ENCODE measurements at regions not wholly inside any gene's neighbourhood (a gene's known extent, or its start where the extent isn't known, plus 50 kb on each side); places are given as distances from the start of the nearest gene placed in this dataset.

GRCh38 chr9:82302968-82303655 lies 314.5 kb downstream of the SPATA31D1 start:
- FAIRE-seq, result no peak
- no peak for DNase-seq (ENCODE audit: low spot score)

GRCh38 chr9:82308836-82309235 lies 320.3 kb downstream of the SPATA31D1 start:
- no peak for FAIRE-seq

GRCh38 chr9:82313697-82314096 lies 325.1 kb downstream of the SPATA31D1 start:
- DNase-seq (ENCODE audit: low spot score) (no peak), FAIRE-seq (no peak)

More at GRCh38 chr9:82308836-82309235, 320.3 kb downstream of the SPATA31D1 start:
- DNase-seq (ENCODE audit: low spot score), result no peak

- no peak for DNase-seq (ENCODE audit: low spot score)
Observed at GRCh38 chr9:82320566-82320965, 332.0 kb downstream of the SPATA31D1 start.

GRCh38 chr9:82325907-82326306 lies 337.3 kb downstream of the SPATA31D1 start:
- no peak for DNase-seq (ENCODE audit: low spot score)
- no peak for FAIRE-seq

More at GRCh38 chr9:82320566-82320965, 332.0 kb downstream of the SPATA31D1 start:
- FAIRE-seq, result no peak

DNA sequence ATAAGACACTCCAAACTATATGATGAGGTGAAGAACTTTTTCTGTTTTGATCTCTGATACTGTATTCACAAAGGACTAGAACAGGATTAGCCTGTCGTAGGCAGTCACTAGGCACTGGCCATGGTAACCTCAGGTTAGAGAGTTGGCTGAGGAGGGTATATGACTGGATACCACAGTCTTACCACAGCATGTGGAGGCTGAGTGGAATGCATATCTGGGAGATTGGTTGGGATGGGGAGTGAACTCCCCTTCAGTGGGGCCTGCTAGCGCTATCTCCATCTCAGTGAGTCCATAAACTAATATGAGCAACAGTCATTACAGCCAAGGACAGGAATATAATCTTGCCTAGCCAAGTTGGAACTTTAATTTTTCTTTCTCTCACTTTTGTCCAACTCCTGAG lies 339.1 kb downstream of the SPATA31D1 start:
- DNase-seq (ENCODE audit: low spot score) (no peak), FAIRE-seq (no peak)

- DNase-seq (ENCODE audit: low spot score), result no peak
- no peak for FAIRE-seq
Observed at GRCh38 chr9:82331079-82331478, 342.5 kb downstream of the SPATA31D1 start.

DNA sequence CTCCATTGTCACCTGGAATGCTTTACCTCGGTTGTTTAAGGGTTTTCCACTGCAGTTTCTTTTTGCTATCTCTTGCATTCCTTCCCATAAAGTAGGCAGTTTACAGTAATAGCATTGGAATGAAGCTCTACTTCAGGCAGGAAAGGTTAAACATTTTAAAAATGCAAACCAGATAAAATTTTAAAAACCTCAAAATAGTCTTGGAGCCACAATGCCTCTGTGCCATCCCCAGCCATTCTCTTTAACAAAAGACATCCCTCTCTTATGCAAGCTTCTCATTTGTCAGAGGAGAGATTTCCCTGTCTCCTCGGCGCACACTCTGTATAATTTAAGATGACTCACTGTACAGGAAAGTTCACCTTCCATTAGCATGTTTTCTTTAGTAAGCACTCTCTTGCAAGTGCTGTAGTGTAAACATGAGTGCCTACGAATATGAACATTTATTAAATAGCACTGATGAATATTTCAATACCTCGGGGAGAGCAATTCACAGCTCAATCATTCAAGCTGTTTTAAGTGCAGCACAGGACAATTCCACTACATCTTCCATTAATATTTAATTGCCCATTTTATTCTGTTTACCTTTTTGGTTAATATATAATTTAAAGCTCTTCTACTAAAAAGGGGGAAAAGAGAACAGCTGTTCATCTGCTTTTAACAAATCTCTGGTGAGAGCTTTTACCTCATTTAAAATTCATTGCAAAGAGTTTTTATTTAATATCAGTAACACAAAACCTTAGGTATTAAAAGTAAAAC lies 343.6 kb downstream of the SPATA31D1 start:
- DNase-seq (ENCODE audit: low spot score), result peak; percentile 57
- FAIRE-seq, result no peak

- DNase-seq (ENCODE audit: low spot score) (no peak), FAIRE-seq (no peak)
Observed at GRCh38 chr9:82332774-82333152, 344.2 kb downstream of the SPATA31D1 start.

DNA sequence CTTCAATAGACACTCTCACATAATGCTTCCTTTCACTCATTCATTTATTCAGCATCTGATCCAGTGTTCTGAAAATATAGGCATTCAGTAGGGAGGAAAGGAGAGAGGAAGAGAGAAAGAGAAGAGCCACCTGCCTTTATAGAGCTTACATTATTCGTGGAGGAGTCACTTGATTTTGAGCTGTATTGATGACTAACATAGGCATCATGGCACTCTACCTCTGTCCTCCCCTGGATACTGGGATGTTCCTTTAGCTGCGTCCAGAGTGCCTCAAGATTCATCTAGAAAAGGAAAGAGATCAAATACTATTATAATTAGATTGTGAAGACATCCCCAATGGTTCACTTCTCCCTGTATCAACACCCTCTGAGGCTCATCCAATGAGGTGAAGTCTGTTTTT lies 345.1 kb downstream of the SPATA31D1 start:
- FAIRE-seq, result no peak
- no peak for DNase-seq (ENCODE audit: low spot score)

- FAIRE-seq, result no peak
- DNase-seq (ENCODE audit: low spot score), result no peak
Observed at GRCh38 chr9:82334286-82334685, 345.7 kb downstream of the SPATA31D1 start.

- DNase-seq (ENCODE audit: low spot score) (no peak), FAIRE-seq (no peak)
Observed at GRCh38 chr9:82337351-82337750, 348.8 kb downstream of the SPATA31D1 start.

GRCh38 chr9:82342046-82342445 lies 353.5 kb downstream of the SPATA31D1 start:
- FAIRE-seq, result no peak
- DNase-seq (ENCODE audit: low spot score), result no peak

GRCh38 chr9:82346040-82346439 lies 357.5 kb downstream of the SPATA31D1 start:
- DNase-seq (ENCODE audit: low spot score), result no peak
- FAIRE-seq, result no peak

- DNase-seq (ENCODE audit: low spot score), result no peak
- FAIRE-seq, result no peak
Observed at GRCh38 chr9:82353631-82354278, 365.2 kb downstream of the SPATA31D1 start.

DNA sequence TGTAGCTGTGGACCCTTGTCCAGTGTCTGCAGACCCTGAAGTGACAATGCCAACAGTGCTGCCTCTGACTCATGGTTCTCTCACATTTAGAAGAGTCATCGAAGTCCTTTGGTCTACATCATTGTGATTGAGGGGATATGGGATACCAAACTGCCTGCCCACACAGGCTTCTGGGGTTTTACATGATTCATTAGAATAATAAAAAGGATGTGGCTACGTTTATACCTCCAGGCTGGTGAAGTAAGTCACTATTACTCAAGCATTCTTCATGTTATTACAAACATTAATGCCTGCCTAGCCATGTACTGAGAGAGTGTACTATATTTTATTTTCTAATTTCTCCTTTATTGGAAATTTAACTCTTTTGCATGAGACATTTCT lies 365.7 kb downstream of the SPATA31D1 start:
- no peak for FAIRE-seq
- peak; percentile 21 for DNase-seq (ENCODE audit: low spot score)

DNA sequence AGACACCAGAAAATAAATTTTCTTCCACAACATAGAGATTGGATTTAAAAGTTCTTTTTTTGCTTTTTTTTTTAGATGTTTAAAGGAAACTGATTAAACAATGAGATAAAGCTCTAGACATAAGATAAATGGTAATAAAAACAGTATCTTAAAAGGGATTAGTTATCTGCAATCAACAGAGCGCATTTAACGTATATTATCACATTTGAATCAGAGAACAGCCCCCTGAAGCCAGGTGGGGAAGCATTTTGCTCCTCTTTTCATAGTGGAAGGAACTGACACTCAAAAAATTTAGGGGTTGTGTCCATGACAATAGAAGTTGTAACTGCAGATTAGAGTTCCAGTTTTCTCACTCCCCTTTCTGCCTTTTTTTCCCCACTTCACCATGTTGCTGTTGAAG lies 367.6 kb downstream of the SPATA31D1 start:
- DNase-seq (ENCODE audit: low spot score) (no peak), FAIRE-seq (no peak)

GRCh38 chr9:82356871-82357270 lies 368.3 kb downstream of the SPATA31D1 start:
- FAIRE-seq (no peak), DNase-seq (ENCODE audit: low spot score) (no peak)

DNA sequence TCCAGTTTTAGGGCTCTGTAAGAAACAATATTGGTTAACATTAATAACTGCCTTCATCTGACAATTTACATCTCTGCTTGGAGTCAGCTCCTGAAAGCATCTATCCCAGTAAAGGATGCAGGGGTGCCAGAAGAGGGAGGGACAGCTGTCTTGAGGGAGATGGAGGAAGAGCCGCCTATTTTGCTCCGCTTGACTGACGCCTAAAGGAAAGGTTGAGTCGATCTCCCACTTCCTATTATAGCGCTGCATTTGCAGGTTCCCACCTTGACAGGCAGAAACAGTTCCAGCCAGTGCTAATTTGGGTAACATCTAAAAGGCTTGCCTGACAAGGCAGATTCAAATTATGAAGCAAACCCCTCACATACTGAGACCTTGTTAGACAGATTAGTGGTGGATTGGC lies 374.6 kb downstream of the SPATA31D1 start:
- DNase-seq (ENCODE audit: low spot score) (no peak), FAIRE-seq (no peak)

DNA sequence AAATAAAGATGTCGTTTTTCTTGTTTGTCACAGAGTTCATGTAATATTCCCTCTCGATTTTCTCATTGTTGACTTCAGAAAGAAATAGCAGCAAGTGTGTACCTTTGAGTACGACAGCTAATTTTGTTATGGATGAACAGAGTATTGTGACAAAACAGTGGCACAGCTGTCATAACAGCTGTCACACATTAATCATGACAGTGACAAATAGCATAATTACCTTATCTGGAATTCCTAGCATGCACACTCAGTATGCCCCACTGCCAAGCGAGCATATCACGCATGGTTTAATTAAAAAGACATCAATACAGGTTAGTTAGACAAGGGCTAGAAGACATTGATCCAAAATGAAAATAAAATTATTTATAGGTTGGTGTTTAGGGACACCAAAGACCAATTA lies 375.1 kb downstream of the SPATA31D1 start:
- DNase-seq (ENCODE audit: low spot score) (no peak), FAIRE-seq (no peak)

DNA sequence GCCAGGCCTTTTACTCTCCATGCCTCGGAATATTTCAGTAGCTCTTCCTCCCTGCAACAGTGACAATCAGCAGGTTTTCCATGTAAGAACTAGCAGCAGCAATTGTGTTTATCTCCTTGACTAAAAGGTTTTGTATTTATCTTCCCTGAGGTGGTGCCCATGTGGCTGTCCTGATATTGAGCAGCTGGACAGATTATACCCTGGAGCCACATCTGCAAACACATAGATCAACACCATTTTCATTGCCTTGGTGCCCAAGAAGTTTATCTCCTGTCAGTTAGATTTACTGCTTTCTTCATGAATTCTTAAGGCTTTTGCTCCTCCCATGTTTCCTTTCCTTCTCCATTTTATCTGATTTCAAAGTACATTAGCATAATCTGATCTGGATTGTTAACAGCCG lies 378.4 kb downstream of the SPATA31D1 start:
- FAIRE-seq, result no peak
- no peak for DNase-seq (ENCODE audit: low spot score)

DNA sequence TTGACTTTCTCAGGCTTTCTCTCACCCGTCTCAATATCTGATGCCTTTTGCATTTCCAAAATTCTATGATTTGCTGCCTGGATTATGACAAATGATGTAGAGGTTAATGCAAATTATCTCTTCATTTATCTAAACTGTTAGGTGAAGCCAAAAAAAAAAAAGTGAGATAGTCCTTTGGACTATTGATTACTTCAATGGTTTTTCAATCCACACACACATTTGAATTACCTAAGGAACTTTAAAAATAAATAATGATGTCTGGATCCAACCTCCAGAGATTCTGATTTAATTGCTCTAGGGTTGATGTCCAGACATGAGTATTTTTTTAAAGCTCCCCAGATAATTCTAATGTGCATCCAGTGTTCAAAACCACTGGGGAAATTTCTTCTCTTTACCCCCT lies 379.4 kb downstream of the SPATA31D1 start:
- DNase-seq (ENCODE audit: low spot score) (no peak), FAIRE-seq (no peak)

Measured in urothelium cell line (cell line).